BJ (cell line): ENCODE measurements at regions not wholly inside any gene's neighbourhood (a gene's known extent, or its start where the extent isn't known, plus 50 kb on each side); places are given as distances from the start of the nearest gene placed in this dataset.

Experiments used
- CTCF ChIA-PET: fragments of 350-600 bp; formaldehyde crosslinking; extraction: SDS; loops from one replicate; lab custom pipeline; 2021; ENCODE audit warnings: antibody characterized with exemption, inconsistent platforms; lab: Yijun Ruan, JAX
- POLR2A ChIA-PET: fragments of 300-600 bp; sonication (Branson Sonifier 250); formaldehyde crosslinking; extraction: SDS; loops from one replicate; lab custom pipeline; 2021; ENCODE audit warnings: antibody characterized with exemption; lab: Charles Lee
- DNase-seq: peaks from one replicate; pipeline ENCODE4 v3.0.0-alpha.2; 2011; ENCODE audit warnings: low read depth
- H3K27me3 ChIP-seq: 2 replicates; pipeline ENCODE4 v1.6.0; 2011; ENCODE audit warnings: low read length; ENCODE audit not compliant: control insufficient read depth, insufficient read depth
- H3K36me3 ChIP-seq: 2 replicates; pipeline ENCODE4 v1.5.1; 2011; ENCODE audit warnings: low read length; ENCODE audit not compliant: control insufficient read depth, insufficient read depth
- H3K4me3 ChIP-seq: 2 replicates; pipeline ENCODE4 v1.5.1; 2011; ENCODE audit warnings: low read depth, mild to moderate bottlenecking, control low read depth, low read length
- TF ChIP-seq, protein P1 (sequence below): IDR thresholded peaks from 2 replicates; pipeline ENCODE4 v1.5.1; 2011; ENCODE audit warnings: low read depth, mild to moderate bottlenecking, control low read depth, inconsistent platforms, low read length, moderate library complexity; ENCODE audit not compliant: insufficient read depth

DNA sequence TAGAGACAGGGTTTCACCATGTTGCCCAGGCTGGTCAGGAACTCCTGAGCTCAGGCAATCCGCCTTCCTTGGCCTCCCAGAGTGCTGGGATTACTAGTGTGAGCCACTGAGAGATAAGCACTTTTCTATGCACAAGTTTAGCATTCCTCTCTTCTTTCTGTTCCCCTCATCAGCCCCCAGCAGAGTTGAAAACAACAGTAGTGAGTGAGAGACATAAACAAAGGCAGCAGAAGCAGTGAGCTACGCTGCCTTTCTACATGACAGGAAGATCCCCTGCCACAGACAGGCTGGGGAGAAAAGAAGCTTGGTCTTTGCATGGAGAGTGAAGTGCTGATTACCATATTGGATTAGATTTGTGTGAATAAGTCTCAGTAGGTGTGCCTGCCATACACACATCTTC lies 392.0 kb upstream of the KIRREL3 start:
- ChIA-PET POLR2A (no interaction called here), CTCF (no interaction called here)
- TF ChIP-seq, protein P1, sequence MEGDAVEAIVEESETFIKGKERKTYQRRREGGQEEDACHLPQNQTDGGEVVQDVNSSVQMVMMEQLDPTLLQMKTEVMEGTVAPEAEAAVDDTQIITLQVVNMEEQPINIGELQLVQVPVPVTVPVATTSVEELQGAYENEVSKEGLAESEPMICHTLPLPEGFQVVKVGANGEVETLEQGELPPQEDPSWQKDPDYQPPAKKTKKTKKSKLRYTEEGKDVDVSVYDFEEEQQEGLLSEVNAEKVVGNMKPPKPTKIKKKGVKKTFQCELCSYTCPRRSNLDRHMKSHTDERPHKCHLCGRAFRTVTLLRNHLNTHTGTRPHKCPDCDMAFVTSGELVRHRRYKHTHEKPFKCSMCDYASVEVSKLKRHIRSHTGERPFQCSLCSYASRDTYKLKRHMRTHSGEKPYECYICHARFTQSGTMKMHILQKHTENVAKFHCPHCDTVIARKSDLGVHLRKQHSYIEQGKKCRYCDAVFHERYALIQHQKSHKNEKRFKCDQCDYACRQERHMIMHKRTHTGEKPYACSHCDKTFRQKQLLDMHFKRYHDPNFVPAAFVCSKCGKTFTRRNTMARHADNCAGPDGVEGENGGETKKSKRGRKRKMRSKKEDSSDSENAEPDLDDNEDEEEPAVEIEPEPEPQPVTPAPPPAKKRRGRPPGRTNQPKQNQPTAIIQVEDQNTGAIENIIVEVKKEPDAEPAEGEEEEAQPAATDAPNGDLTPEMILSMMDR, result no peak
- DNase-seq, result no peak
- H3K27me3 ChIP-seq, result no peaks in the 10 kb centered on the region
- H3K36me3 ChIP-seq, result no peaks in the 10 kb centered on the region
- no peak overlapping the region for H3K4me3 ChIP-seq

- Histone ChIP-seq H3K27me3 (no peaks in the 10 kb centered on the region), H3K4me3 (no peak overlapping the region), H3K36me3 (no peaks in the 10 kb centered on the region)
- POLR2A ChIA-PET, result no interaction called here
- DNase-seq, result no peak
- CTCF ChIA-PET, result no interaction called here
- TF ChIP-seq, protein P1, result no peak
Observed at GRCh38 chr11:127390465-127390864, 389.9 kb upstream of the KIRREL3 start.

GRCh38 chr11:127385071-127385470 lies 384.5 kb upstream of the KIRREL3 start:
- CTCF ChIA-PET, result no interaction called here
- POLR2A ChIA-PET, result no interaction called here

GRCh38 chr11:127383026-127383425 lies 382.5 kb upstream of the KIRREL3 start:
- Histone ChIP-seq H3K27me3 (no peaks in the 10 kb centered on the region), H3K36me3 (no peaks in the 10 kb centered on the region), H3K4me3 (no peak overlapping the region)
- CTCF ChIA-PET, result interaction anchor here (1.6 kb wide), 1 partner anchor 38 kb away, joined by 3 read pairs; no protein-coding TSS in a partner anchor
- TF ChIP-seq, protein P1, result no peak
- no peak for DNase-seq
- POLR2A ChIA-PET, result no interaction called here

More at GRCh38 chr11:127385071-127385470, 384.5 kb upstream of the KIRREL3 start:
- no peaks in the 10 kb centered on the region for H3K36me3 ChIP-seq
- no peaks in the 10 kb centered on the region for H3K27me3 ChIP-seq
- no peak for DNase-seq
- TF ChIP-seq, protein P1, result no peak
- no peak overlapping the region for H3K4me3 ChIP-seq

- Histone ChIP-seq H3K27me3 (no peaks in the 10 kb centered on the region), H3K4me3 (no peak overlapping the region), H3K36me3 (no peaks in the 10 kb centered on the region)
- ChIA-PET POLR2A (no interaction called here), CTCF (no interaction called here)
- DNase-seq, result no peak
- TF ChIP-seq, protein P1, result no peak
Observed at GRCh38 chr11:127381247-127381646, 380.7 kb upstream of the KIRREL3 start.
